ENCODE measurements at regions not wholly inside any gene's neighbourhood (a gene's known extent, or its start where the extent isn't known, plus 50 kb on each side); places are given as distances from the start of the nearest gene placed in this dataset.

- DNase-seq (ENCODE audit: low read depth): peak; percentile 57
Observed at GRCh38 chr2:134119713-134120405, 134.0 kb upstream of the MGAT5 start.

GRCh38 chr2:134120406-134120732, 133.5 kb upstream of the MGAT5 start:
- peak overlapping the region; percentile 76 for H3K4me3 ChIP-seq (ENCODE audit: low read depth, low read length)
- no peak for DNase-seq (ENCODE audit: low read depth)
- no peak for TF ChIP-seq CTCF (IDR thresholded peaks at IDR 0.05; ENCODE audit: low read depth, low read length, missing control alignments)

More at GRCh38 chr2:134119713-134120405, 134.0 kb upstream of the MGAT5 start:
- H3K4me3 ChIP-seq (ENCODE audit: low read depth, low read length): peak overlapping the region; percentile 76
- TF ChIP-seq CTCF (IDR thresholded peaks at IDR 0.05; ENCODE audit: low read depth, low read length, missing control alignments): no peak

- H3K4me3 ChIP-seq (ENCODE audit: low read depth, low read length): peak overlapping the region; percentile 76
- no peak for TF ChIP-seq CTCF (IDR thresholded peaks at IDR 0.05; ENCODE audit: low read depth, low read length, missing control alignments)
- peak; percentile 27 for DNase-seq (ENCODE audit: low read depth)
Observed at GRCh38 chr2:134120733-134121630, 132.9 kb upstream of the MGAT5 start.

GRCh38 chr2:134122610-134123009, 131.3 kb upstream of the MGAT5 start:
- DNase-seq (ENCODE audit: low read depth): no peak
- TF ChIP-seq CTCF (IDR thresholded peaks at IDR 0.05; ENCODE audit: low read depth, low read length, missing control alignments): peak; percentile 34
- H3K4me3 ChIP-seq (ENCODE audit: low read depth, low read length): no peak overlapping the region

- no peak for TF ChIP-seq CTCF (IDR thresholded peaks at IDR 0.05; ENCODE audit: low read depth, low read length, missing control alignments)
- H3K4me3 ChIP-seq (ENCODE audit: low read depth, low read length): no peak overlapping the region; the same call in 1 of the 2 replicates
- DNase-seq (ENCODE audit: low read depth): no peak
Observed at GRCh38 chr2:134123332-134123731, 130.5 kb upstream of the MGAT5 start.

- DNase-seq (ENCODE audit: low read depth): no peak
- H3K4me3 ChIP-seq (ENCODE audit: low read depth, low read length): no peak overlapping the region
- no peak for TF ChIP-seq CTCF (IDR thresholded peaks at IDR 0.05; ENCODE audit: low read depth, low read length, missing control alignments)
Observed at GRCh38 chr2:134124047-134124753, 129.7 kb upstream of the MGAT5 start.

All from GM12864 (cell line).